PC-3 (cell line): ENCODE measurements at regions not wholly inside any gene's neighbourhood (a gene's known extent, or its start where the extent isn't known, plus 50 kb on each side); places are given as distances from the start of the nearest gene placed in this dataset.

Experiments used
- ATAC-seq: fragments of 200-7000 bp; cut with Tn5 transposase; 2 replicates; pipeline ENCODE4 v1.9.1; 2020; ENCODE audit warnings: mild to moderate bottlenecking, moderate library complexity
- BruUV-seq: library from RNA; stranded (reverse); fragments of 400-500 nt; replicated peaks from 2 replicates; lab custom pipeline; 2021; lab: Mats Ljungman, UMichigan
- CTCF ChIA-PET: fragments of 300-600 bp; sonication (Branson Sonifier 250); formaldehyde crosslinking; loops from one replicate; lab custom pipeline; 2022; ENCODE audit warnings: antibody characterized with exemption; lab: Charles Lee
- POLR2A ChIA-PET: fragments of 300-600 bp; sonication (Branson Sonifier 250); formaldehyde crosslinking; loops from one replicate; lab custom pipeline; 2022; ENCODE audit warnings: antibody characterized with exemption; ENCODE audit not compliant: unreplicated experiment; lab: Charles Lee
- DNase-seq: peaks from one replicate; pipeline ENCODE4 v3.0.0-alpha.2; 2015
- H2AFZ ChIP-seq: fragments of 300-600 bp; sonication (generic); 2 replicates; pipeline ENCODE4 v1.6.0; 2016; ENCODE audit warnings: antibody characterized with exemption, low read length
- H3F3A ChIP-seq: fragments of 300-600 bp; sonication (generic); one replicate; pipeline ENCODE4 v1.6.0; 2017; ENCODE audit warnings: antibody characterized with exemption, low read length, control low read depth, mild to moderate bottlenecking; ENCODE audit not compliant: unreplicated experiment
- H3K27ac ChIP-seq: fragments of 300-600 bp; sonication (generic); 2 replicates; pipeline ENCODE4 v1.5.1; 2016; ENCODE audit warnings: mild to moderate bottlenecking, low read length
- H3K27me3 ChIP-seq: fragments of 300-600 bp; sonication (generic); 2 replicates; pipeline ENCODE4 v1.6.1; 2016; ENCODE audit warnings: low read length, mixed read lengths
- H3K36me3 ChIP-seq: fragments of 300-600 bp; sonication (generic); 2 replicates; pipeline ENCODE4 v1.6.1; 2016; ENCODE audit warnings: low read depth, mixed run types, low read length, mixed read lengths
- H3K4me1 ChIP-seq: fragments of 300-600 bp; sonication (generic); 2 replicates; pipeline ENCODE4 v1.5.1; 2016; ENCODE audit warnings: low read length; ENCODE audit not compliant: insufficient read depth
- H3K4me2 ChIP-seq: fragments of 300-600 bp; sonication (generic); 2 replicates; pipeline ENCODE4 v1.6.0; 2016; ENCODE audit warnings: low read length
- H3K4me3 ChIP-seq: fragments of 300-600 bp; sonication (generic); 2 replicates; pipeline ENCODE4 v1.5.1; 2016; ENCODE audit warnings: mild to moderate bottlenecking, low read length, mixed read lengths
- H3K79me2 ChIP-seq: fragments of 300-600 bp; sonication (generic); 2 replicates; pipeline ENCODE4 v1.6.1; 2017; ENCODE audit warnings: low read length, mixed read lengths
- H3K9ac ChIP-seq: fragments of 300-600 bp; sonication (generic); 2 replicates; pipeline ENCODE4 v1.6.0; 2016; ENCODE audit warnings: mild to moderate bottlenecking, low read length
- H3K9me2 ChIP-seq: fragments of 300-600 bp; sonication (generic); replicated peaks from 2 replicates; pipeline ENCODE4 v1.6.1; 2016; ENCODE audit warnings: mixed run types, low read length, mixed read lengths
- H3K9me3 ChIP-seq: fragments of 300-600 bp; sonication (generic); 2 replicates; pipeline ENCODE4 v1.6.1; 2016; ENCODE audit warnings: low read length, mixed read lengths
- H4K20me1 ChIP-seq: fragments of 300-600 bp; sonication (generic); 2 replicates; pipeline ENCODE4 v1.6.1; 2016; ENCODE audit warnings: low read length, mixed read lengths
- CTCF ChIP-seq: fragments of 300-600 bp; sonication (generic); conservative IDR thresholded peaks from 2 replicates; pipeline ENCODE4 v1.5.1; 2017; ENCODE audit warnings: antibody characterized with exemption, low read depth, mild to moderate bottlenecking, low read length
- EZH2 ChIP-seq: fragments of 300-600 bp; sonication (generic); IDR thresholded peaks from one replicate; pipeline ENCODE4 v1.6.1; 2017; ENCODE audit warnings: antibody characterized with exemption, mild to moderate bottlenecking, low read length; ENCODE audit not compliant: unreplicated experiment
- EZH2phosphoT487 ChIP-seq: fragments of 300-600 bp; sonication (generic); IDR thresholded peaks from 2 replicates; pipeline ENCODE4 v1.6.1; 2018; ENCODE audit warnings: mild to moderate bottlenecking, antibody characterized with exemption, low read length, borderline replicate concordance
- intact Hi-C: fragments of 100-400 bp; cut with micrococcal nuclease; formaldehyde crosslinking; loops from 2 replicates; pipeline ENCODE4 v1.9.0; 2023

- Histone ChIP-seq H3K79me2 (no peaks in the 10 kb centered on the region), H3K4me3 (no peak overlapping the region), H3K9ac (no peak overlapping the region), H3K9me2 (no peaks in the 10 kb centered on the region), H2AFZ (no peak overlapping the region), H3F3A (no peaks in the 10 kb centered on the region), H3K9me3 (no peaks in the 10 kb centered on the region), H3K27ac (no peak overlapping the region), H4K20me1 (no peaks in the 10 kb centered on the region), H3K4me2 (no peak overlapping the region), H3K27me3 (no peaks in the 10 kb centered on the region), H3K36me3 (no peaks in the 10 kb centered on the region), H3K4me1 (no peaks in the 10 kb centered on the region)
- no peak for ATAC-seq
- DNase-seq: no peak
- intact Hi-C loops: no loop called here
- CTCF ChIA-PET: no interaction called here
- TF ChIP-seq CTCF (no peak), EZH2 (no peak), EZH2phosphoT487 (no peak)
- no TSS peak for BruUV-seq
- POLR2A ChIA-PET: no interaction called here
Measured at GRCh38 chr3:152094406-152094805, 174.3 kb upstream of the MBNL1 start.

GRCh38 chr3:152095472-152095871 is 173.3 kb upstream of the MBNL1 start:
- Histone ChIP-seq H3K27me3 (no peaks in the 10 kb centered on the region), H3F3A (no peaks in the 10 kb centered on the region), H3K9me2 (no peaks in the 10 kb centered on the region), H2AFZ (no peak overlapping the region), H3K4me2 (no peak overlapping the region), H3K27ac (no peak overlapping the region), H3K4me3 (no peak overlapping the region), H3K4me1 (no peaks in the 10 kb centered on the region), H3K79me2 (no peaks in the 10 kb centered on the region), H4K20me1 (no peaks in the 10 kb centered on the region), H3K9ac (no peak overlapping the region), H3K36me3 (no peaks in the 10 kb centered on the region), H3K9me3 (no peaks in the 10 kb centered on the region)
- ATAC-seq (no peak), DNase-seq (no peak)
- POLR2A ChIA-PET: interaction anchor here (0.5 kb wide), 1 partner anchor 56 kb away, joined by 3 read pairs; no protein-coding TSS in a partner anchor
- CTCF ChIA-PET: no interaction called here
- intact Hi-C loops: no loop called here
- BruUV-seq: no TSS peak
- no peak for TF ChIP-seq CTCF
- no peak for TF ChIP-seq EZH2phosphoT487

DNA sequence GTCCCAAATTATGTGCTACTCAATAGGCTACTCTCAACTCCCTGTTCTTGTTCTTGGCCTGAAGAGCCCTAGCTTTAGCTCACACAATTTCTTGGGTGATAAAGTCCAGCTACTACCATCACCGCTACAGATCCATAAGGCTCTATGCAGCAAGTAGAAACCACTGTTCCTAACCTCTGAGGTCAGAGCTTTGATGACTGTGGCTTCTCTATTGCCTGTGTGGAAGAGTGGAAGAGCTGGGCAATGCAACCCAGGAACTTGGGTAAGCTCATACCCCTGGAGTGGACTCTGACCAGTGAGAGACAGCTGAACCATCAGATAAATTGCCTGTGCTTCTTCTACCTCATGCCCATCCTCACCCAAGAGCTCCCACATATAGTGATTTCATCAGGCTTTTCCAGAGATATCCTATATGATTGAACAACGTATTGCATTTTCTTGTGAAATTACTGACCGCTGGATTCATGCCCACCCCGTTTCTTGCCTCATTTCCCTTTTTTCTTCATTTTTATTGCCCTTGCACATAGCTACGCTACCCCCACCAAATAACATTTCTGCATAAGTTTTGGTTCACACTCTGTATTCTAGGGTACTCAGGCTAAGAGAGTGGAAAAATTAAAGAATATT is 172.3 kb upstream of the MBNL1 start:
- no peaks in the 10 kb centered on the region for H3K9me3 ChIP-seq
- TF ChIP-seq EZH2: no peak
- no peak for TF ChIP-seq CTCF
- TF ChIP-seq EZH2phosphoT487: no peak
- intact Hi-C loops: no loop called here
- H3K9me2 ChIP-seq: no peaks in the 10 kb centered on the region
- POLR2A ChIA-PET: no interaction called here
- H3K27me3 ChIP-seq: no peaks in the 10 kb centered on the region
- H4K20me1 ChIP-seq: no peaks in the 10 kb centered on the region
- no peak overlapping the region for H3K4me3 ChIP-seq
- CTCF ChIA-PET: no interaction called here
- H2AFZ ChIP-seq: no peak overlapping the region
- H3K79me2 ChIP-seq: no peaks in the 10 kb centered on the region
- no peaks in the 10 kb centered on the region for H3K36me3 ChIP-seq
- no peaks in the 10 kb centered on the region for H3K4me1 ChIP-seq
- no peak overlapping the region for H3K9ac ChIP-seq
- ATAC-seq: no peak
- DNase-seq: no peak
- H3K27ac ChIP-seq: no peak overlapping the region
- H3F3A ChIP-seq: no peaks in the 10 kb centered on the region
- H3K4me2 ChIP-seq: no peak overlapping the region
- BruUV-seq: no TSS peak
